OCI-LY7 (cell line): ENCODE measurements at regions not wholly inside any gene's neighbourhood (a gene's known extent, or its start where the extent isn't known, plus 50 kb on each side); places are given as distances from the start of the nearest gene placed in this dataset.

Source experiments
- EZH2phosphoT487 ChIP-seq: fragments of 200-600 bp; sonication (generic); IDR thresholded peaks from 2 replicates; pipeline ENCODE4 v1.6.1; 2018; ENCODE audit warnings: low read depth, borderline replicate concordance, mild to moderate bottlenecking, mixed run types, antibody characterized with exemption, low read length, moderate library complexity, mixed read lengths
- TF ChIP-seq, protein P1 (sequence below): fragments of 200-600 bp; sonication (generic); conservative IDR thresholded peaks from 2 replicates; pipeline ENCODE4 v1.5.1; 2014; ENCODE audit warnings: mild to moderate bottlenecking, antibody characterized with exemption, low read length, moderate library complexity, mixed read lengths

DNA sequence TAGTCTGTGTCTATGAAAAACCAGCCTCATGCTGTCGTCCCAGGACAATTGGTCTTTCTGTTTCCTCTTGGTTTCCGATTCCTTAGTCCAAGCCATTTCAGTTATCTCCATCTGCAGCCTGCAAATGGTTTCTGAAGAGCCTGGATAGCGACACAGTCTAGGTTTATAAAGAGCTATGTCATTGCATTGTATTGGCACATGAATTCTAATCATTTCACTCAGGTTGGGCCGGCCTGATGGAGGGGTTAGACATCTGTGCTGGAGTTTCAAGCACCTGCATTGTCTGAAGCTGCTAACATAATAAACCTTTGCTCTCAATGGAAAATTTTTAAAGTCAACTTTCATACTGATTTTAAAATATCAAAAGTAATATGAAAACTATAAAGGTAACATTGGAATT lies 232.6 kb upstream of the MAP3K7 start:
- TF ChIP-seq, protein P1, sequence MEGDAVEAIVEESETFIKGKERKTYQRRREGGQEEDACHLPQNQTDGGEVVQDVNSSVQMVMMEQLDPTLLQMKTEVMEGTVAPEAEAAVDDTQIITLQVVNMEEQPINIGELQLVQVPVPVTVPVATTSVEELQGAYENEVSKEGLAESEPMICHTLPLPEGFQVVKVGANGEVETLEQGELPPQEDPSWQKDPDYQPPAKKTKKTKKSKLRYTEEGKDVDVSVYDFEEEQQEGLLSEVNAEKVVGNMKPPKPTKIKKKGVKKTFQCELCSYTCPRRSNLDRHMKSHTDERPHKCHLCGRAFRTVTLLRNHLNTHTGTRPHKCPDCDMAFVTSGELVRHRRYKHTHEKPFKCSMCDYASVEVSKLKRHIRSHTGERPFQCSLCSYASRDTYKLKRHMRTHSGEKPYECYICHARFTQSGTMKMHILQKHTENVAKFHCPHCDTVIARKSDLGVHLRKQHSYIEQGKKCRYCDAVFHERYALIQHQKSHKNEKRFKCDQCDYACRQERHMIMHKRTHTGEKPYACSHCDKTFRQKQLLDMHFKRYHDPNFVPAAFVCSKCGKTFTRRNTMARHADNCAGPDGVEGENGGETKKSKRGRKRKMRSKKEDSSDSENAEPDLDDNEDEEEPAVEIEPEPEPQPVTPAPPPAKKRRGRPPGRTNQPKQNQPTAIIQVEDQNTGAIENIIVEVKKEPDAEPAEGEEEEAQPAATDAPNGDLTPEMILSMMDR: no peak
- TF ChIP-seq EZH2phosphoT487: no peak
